Pons (tissue), 1 donor: ENCODE measurements at regions not wholly inside any gene's neighbourhood (a gene's known extent, or its start where the extent isn't known, plus 50 kb on each side); places are given as distances from the start of the nearest gene placed in this dataset.

ENCODE experiments used
- DNase-seq: peaks from one replicate; pipeline ENCODE4 v3.0.0-alpha.2; 2016; ENCODE audit warnings: low spot score

DNA sequence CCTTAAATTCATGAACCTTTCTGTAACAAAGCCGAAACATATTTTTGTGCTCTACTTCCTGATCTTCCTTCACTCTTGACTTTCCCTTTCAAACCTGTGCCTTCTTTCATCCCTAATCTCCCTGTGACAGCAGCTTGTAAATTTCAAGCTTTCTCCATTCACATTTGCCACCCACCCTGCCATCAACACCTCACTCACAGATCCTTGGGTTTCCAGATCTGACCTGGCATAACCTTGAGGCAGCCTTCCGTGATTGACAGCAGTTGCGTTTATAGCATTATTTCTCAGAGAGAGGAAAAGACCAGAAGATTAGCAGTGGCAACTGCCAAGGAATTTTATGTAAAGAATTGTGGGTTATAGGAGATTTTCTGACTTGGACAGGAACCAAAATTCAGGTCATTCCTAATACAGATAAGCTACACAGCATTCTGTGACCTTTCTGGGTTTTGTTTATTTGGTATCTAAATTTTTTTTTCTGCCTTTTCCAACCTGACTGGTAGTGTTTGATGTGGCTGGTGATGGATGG is 260.0 kb downstream of the NR2F1-AS1 start:
- no peak for DNase-seq

DNA sequence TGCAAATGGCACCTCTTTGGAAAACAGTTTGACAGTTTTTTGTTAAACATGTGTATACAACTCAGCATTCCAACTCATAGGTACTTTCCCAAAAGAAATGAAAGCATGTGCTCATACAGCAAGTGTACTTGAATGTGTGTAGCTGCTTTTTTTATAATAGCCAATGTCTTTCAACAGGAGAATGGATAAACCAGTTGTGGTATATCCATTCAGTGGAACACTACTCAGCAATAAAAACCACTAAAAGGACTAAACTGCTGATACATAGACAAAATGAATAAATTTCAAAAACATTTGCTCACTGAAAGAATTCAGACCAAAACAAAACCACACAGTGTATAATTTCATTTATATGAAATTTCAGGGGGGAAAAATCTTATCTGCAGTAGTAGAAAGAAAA is 267.3 kb downstream of the NR2F1-AS1 start:
- DNase-seq: no peak

DNA sequence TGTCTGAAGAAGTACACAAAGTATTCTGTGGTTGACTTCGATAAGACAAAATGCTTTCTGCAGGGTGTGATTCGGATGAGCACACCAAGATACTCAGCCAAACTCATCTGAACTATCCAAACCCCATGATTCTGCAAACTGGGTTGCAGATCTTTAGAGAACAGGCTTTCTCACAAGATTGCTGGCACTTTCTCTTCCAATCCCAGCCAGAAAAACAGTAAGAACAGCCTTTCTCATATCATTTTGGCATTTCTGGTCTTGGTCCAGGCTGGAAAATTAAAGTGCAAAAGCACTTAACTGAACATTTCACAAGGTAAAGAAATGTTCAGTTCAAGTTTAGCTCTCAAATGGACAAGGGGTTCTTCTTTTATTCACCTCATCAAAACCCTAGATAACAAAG is 269.1 kb downstream of the NR2F1-AS1 start:
- DNase-seq: no peak

DNA sequence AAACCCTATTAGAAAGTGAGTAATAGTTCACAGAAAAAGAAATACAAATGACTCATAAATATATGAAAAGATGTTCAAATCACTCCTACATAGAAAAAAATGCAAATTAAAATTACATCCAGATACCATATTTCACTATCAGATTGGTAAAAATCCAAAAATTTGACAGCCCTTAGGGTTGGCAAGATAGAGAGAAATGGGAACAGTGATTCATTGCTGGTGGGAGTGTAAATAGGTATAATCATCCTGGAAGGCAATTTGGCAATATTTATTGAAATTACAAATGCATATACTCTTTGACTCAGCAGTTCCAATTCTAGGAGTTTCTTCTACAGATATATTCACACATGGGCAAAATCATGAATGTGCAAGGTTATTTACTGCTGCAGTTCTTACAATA is 273.5 kb downstream of the NR2F1-AS1 start:
- DNase-seq: no peak

DNA sequence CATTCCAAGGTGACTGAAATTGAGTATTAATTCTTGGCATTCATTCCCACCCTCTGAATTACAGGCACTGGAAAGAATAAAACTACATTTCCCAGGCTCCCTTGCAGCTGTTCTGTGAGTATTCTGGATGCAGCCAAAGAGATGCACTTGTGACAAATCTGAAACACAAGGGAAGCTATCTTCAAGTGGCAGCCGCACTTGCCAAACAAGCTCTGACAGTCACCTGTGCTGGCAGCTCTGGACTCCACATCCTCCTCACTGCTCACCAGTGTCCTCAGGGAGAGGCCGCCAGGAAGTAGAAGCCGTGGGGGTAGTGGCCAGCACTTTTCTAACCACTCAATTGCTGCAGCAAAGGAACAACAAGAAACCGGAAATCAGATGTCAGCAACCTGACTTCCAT is 275.0 kb downstream of the NR2F1-AS1 start:
- no peak for DNase-seq

DNA sequence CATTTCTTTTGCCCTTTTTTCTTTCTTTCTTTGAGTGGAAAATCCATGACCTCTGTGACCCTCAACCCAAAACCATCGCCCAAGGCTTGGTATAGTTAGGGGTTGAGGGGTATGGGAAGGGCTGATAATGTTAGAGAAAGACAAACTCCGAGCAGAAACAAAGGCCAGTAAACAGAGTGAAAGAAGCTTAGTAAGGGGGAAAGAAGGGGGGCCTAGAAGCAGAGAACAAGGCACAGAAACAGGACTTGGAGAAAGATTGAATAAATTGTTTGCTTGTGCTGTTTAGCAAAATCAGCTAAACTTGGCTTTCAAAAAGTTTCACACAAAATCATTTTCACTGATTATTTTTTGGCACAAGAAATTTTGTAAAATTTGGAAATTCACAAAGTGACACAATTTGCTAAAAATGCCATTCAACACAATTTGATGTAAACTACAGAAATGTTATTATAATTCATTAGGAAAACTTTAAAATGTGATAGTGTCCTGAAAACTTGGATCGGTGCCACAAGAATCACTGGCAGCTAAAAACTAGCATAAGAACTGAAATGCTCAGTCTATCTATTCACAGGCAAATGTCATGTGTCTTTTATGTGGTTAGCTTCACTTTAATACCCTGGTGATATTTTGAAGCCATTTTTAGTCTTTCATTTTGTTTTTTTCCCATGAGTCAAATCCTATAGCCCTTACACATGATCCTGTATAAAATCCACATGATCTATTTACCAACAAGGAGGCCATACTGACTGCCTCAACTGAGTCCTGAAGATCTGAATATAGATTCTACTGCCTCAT is 276.4 kb downstream of the NR2F1-AS1 start:
- DNase-seq: no peak

DNA sequence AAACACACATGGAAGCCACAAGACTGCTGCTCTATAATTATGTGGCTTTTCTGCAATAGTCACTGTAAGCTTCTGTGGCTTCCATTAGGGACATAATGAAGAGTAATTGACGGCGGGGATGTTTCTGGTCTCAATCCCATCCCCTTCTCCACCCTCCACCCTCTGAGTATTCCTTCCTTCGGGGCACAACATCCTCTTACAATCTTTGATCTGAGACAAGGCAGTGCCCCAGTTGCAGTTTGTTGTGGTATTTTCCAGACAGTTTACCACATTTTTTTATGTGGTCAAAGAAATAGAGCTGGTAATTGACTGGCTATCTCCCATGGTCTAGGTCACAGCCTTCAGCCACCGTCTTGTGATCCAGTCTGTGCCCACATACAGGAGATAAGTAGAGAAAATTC is 277.7 kb downstream of the NR2F1-AS1 start:
- DNase-seq: no peak

DNA sequence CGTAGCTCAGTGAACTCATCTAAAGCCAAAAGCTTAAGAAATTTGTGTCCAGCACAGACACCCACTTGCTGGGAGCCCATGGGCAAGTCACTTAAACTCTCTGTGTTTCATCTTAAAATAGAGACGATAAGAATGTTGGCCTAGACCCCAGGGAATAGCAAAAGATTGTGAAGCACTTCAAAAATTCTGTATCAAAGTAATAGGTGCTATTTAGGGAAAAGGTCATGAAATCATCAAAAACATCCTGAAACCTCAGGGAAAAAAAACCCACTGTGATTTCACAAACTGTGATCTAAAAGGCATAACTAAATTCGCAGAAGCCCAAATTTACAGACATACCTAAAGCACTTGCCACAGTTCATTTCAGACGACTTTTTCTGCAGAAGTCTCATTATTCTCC is 278.3 kb downstream of the NR2F1-AS1 start:
- no peak for DNase-seq

DNA sequence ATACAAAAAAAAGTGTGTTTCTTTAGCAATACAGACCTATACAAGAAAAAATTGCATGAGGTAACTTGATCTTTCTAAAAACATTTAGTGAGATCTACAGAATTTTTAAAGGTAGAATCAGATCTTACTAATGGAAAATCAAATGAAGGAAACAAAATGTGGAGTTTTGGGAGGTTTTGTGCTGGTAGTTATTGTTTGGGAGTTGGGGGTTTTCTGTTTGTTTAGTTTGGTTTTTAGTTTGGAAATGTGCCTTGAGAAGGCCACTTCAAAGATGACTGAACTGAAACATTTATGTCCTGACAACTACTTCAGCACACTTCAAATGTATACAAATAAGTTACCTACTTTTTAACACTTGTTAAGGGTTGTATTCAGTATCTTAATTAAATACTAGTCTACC is 280.1 kb downstream of the NR2F1-AS1 start:
- no peak for DNase-seq

DNA sequence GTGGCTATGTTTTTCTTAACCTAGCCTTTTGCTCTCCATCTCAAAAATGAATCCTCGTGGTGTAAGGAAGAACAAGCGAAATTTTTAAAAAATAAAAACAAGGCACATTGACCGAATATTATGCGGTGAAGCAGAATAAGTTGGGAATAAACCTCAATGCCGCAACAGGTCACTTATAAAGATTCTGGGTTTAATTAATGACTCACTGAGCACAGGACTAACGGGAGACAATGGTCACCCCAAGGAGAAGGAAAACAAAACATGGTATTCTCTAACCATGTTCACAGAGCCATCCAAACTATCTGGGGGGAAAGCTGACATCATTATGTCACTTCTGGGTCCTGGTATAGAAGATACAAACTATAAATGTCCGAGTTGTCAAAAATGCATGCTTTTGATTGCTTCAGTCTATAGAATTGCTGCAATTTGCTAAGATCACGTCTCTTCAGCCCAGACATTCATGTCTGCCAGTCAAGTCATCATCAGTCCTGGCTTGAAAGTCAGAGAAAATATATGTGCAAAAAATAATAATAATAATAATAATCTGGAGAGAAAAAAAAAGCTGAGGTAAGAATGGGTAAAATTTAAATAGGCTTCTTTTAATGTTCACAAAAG is 280.6 kb downstream of the NR2F1-AS1 start:
- DNase-seq: no peak

DNA sequence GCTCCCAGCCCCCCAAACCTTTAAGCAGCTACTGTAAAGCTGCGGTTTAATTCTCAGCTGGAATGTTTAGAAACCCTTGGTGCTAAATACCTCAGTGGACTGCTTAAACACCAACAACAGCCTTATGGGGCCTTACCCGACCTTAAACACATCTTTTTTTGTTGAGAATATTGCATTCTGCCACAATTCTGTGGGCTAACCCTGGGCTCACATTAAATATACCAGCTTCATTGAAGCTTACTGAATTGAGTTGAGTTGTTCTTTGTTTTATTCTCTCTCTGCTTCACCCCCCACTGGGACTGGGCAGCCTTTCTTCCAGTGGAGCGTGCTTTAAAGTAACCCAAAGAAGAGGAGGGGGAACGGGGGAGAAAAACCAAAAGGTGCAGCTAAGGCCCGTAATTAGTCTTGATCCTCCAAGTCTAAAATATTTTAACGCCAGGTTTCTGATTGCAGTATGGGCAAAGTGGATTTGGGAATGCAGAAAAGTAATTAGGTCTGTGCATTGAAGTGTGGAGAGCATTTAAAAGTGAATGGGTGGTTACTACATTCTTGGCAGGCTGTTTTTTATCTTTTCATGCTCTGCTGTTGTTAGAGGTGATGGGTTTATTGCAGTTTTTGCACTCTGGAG is 281.2 kb downstream of the NR2F1-AS1 start:
- DNase-seq: peak; percentile 12

DNA sequence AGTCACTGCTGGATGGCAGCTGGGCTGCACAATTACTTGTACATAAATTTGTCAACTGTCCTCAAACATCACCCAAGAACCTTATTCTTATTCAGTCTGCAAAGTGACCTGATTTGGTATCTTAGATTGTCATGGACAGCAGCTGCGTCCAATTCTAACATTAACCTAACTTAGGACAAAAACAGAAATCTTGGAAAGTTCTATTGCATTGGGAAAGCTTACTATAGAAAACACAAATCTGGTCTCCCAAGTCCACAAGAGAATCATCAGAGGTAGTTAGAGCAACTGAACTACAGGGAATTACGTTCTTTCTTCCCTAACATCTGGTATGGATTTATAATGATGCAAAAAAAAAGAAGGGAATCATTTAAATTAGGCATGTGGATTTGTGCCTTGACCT is 283.9 kb downstream of the NR2F1-AS1 start:
- no peak for DNase-seq

DNA sequence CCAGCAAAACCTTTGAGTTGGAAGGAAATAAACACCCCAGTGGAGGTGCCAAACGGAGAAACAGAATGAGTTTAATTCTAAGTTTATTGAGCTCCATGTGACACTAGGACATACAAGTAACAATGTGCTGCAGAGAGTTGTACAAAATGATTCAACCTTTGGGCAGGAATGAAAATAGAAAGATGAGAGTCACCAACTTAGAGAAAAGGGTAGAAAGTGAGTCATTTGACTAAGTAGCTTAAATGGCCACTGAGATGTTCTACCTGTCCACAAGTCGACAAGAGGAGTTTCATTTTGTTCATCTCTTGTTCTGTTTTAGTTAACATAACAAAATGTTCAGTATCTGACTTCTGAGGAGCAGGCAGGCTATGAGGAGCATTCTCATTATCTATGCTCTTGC is 284.7 kb downstream of the NR2F1-AS1 start:
- DNase-seq: peak; percentile 23

DNA sequence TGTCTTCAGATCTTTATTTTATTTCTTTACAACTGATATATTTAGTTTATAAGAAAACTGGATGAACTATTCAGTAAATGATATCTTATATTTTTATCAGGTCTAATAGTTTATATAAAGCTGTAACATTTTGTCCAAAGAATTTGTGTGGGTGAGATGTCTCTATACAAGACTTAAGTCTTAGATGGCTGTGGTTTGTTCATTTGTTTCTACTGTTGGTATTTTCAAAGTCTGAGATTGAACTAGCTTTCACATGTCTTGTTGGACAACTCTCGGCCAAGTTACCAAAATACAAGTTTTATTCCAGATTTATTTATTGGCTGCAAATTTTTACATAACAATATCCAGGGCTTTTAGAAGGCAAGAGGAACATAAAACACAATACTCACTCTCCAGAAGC is 286.0 kb downstream of the NR2F1-AS1 start:
- DNase-seq: no peak

DNA sequence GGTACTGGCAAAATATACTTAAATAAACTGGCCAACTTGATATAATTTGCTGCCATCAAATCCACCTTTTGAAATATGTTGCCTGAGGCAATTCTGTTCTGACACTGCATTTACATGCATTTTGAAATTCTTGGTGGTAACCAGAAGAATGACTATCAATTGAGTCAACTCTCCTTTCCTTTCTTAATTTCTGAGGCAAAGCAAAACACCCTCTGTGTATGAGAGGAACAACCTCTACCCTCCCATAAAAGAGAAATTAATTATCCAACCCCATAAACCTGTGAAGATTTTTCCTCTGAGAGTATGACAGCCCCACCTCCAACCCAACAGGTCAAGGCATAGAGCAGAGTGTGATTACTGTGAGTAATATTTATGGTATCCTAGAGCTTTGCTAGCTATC is 286.8 kb downstream of the NR2F1-AS1 start:
- DNase-seq: no peak

DNA sequence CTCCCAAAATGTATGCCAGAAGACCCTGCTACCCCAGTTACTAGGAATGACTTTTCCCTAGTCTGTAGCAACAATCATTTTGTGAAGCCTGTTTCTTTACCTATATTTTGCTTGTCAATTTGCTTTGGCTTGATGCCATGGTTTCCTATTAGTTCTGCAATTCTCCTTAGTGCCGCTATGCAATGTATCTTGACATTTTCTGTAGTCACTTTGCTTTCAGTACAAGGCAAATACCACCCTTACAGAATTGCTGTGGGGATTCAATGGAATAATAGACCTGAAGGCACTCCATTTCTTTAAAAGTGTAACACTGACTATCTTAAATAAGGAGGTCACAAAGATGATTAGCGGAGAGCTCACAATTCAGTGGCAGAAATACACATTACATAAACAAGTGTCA is 291.1 kb downstream of the NR2F1-AS1 start:
- no peak for DNase-seq

DNA sequence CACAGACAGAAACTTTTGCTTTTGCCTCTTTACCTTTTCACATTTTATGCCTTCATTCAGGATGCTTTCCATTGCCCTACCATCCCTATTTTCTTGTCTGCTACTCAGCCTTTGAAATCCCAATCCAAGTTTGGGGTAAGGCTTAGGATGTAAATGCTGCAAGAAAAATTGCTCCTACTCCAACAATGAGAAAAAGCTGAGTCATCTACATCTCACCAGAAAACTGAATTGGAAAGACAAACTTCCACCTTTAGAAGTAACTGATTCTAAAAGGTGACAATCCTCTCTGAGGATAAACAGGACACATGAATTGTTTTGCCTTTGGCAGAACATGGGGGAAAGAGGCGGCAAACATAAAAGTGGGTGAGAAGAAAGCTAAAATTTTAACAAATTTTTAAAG is 295.6 kb downstream of the NR2F1-AS1 start:
- DNase-seq: no peak

DNA sequence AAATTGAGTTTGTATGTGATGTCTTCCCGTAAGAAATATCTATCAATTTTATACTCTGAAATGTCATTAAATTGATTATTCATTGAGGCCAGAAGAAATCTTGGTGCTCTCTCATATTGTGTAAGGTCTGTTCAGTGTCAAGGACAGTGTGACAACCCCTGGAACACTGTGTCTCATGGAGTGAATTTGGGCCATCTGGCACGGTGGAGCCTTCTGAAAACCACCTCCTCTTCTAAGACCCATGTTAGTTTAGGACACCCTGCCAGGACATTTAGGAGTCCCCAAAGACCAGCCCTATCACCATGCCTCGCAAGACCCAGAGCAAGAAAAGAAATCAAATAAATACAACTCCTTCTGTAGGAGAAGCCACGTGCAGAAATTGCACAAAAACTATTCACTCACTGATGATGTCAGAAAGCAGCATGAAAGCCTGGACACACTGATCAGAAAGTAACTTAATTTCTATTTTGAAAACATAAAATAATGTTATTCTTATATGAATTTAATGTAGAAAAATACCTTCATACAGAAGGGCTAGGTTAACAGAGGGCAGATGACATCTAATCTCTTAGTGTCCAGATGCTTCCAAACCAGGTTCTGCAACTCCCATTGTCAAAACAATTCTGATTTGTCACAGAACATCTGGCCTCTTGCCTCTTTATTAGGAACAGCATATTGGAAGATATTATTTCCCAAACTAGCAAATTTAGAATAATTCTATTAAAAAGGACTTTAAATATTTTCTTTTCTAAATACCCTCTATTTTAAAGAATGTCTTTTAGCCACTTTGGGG is 298.8 kb downstream of the NR2F1-AS1 start:
- DNase-seq: no peak

DNA sequence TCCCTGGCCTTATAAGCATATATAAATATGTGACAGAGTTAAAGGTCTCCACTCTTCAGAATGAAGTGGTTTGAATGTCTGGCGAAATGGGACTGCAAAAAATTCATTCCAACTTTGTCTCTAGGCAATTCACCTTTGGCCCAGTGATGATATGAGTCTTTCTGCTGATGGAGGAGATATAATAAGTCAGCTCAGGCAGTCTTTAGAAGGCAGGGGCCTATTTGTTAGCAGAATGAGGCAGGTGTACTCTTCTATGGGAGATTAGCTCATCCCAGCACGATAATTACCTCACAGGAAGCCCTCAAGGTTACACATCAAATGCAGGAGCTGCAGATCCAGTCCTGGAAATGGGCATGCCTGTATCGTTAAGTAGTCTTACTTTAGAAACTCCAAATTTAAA is 300.5 kb downstream of the NR2F1-AS1 start:
- no peak for DNase-seq

DNA sequence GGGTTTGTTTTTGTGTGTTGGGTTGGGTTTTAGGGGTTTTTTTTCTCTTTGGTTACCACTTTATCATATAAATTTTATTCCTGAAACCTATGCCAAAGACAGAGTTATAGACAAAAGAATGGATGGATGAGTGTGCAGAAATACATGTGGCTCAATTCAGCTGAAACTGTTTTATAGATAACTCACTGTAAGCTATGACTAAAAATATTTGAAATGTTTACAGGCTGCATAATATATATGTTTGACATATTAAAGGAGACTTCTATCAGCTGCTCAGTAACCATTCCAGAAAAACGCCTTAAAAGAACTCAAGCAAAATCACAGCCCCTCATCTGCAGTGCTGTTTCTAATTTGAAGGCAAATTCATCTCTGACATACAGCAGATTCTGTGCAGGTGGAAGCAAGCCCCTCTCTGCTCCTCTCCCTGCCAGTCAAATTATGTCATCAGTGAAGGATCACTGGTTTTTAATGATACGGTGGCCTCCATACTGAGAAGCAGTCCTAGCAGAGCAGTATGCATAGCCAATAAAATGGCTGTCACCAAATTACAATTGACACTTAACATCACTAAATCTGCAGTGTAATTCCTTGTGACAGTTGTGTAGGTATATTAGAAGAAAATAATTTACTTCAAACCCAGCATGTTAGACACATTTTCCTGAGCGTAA is 301.6 kb downstream of the NR2F1-AS1 start:
- DNase-seq: no peak

DNA sequence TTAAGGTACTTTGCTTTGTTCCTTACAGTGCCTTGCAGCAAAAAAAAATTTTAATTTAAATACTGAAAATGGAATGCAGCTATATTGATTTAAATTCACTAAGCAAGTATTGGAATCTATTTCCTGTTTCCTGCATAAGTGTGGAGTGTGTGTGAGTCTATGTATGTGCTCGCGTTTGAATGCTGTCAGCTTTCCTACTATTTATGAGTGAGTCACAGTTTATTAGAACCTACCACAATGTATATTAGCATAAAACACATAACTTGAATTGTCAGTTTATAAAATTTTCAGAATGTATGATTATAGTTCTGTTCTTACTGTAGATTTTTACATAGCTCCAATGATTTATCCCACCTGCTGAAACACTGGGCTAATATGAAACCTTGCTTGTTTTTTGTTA is 302.1 kb downstream of the NR2F1-AS1 start:
- no peak for DNase-seq

DNA sequence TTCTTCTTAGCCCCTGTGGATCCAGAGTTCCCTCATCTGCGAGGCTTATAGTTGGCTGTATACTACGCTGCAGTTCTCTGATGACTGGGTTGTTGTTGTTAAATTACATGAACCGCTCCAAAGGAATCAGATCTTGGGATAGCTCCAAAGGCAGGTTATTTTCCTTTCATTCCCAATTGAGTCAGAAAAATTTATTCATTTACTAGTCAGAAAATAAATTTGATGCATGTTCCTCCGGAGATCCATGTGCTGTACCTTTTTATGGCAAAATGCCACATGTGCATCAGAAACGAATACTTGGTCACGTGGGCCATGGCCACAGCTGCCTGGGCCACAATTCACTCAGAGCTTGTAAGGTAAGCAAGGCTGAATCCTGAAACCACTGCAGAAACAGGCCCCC is 304.0 kb downstream of the NR2F1-AS1 start:
- DNase-seq: no peak
